HL-60 (cell line): ENCODE measurements at regions not wholly inside any gene's neighbourhood (a gene's known extent, or its start where the extent isn't known, plus 50 kb on each side); places are given as distances from the start of the nearest gene placed in this dataset.

Source experiments
- GABPA ChIP-seq: IDR thresholded peaks from 2 replicates; pipeline ENCODE4 v1.6.1; 2012; ENCODE audit warnings: low read depth
- TF ChIP-seq, protein P1 (sequence below): IDR thresholded peaks from one replicate; pipeline ENCODE4 v1.5.1; 2011; ENCODE audit warnings: low read length, control low read depth, inconsistent platforms; ENCODE audit not compliant: insufficient read depth

GRCh38 chr18:60452421-60452820, 79.8 kb upstream of the MC4R start:
- TF ChIP-seq, protein P1, sequence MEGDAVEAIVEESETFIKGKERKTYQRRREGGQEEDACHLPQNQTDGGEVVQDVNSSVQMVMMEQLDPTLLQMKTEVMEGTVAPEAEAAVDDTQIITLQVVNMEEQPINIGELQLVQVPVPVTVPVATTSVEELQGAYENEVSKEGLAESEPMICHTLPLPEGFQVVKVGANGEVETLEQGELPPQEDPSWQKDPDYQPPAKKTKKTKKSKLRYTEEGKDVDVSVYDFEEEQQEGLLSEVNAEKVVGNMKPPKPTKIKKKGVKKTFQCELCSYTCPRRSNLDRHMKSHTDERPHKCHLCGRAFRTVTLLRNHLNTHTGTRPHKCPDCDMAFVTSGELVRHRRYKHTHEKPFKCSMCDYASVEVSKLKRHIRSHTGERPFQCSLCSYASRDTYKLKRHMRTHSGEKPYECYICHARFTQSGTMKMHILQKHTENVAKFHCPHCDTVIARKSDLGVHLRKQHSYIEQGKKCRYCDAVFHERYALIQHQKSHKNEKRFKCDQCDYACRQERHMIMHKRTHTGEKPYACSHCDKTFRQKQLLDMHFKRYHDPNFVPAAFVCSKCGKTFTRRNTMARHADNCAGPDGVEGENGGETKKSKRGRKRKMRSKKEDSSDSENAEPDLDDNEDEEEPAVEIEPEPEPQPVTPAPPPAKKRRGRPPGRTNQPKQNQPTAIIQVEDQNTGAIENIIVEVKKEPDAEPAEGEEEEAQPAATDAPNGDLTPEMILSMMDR = no peak
- no peak for TF ChIP-seq GABPA
